ENCODE measurements at regions not wholly inside any gene's neighbourhood (a gene's known extent, or its start where the extent isn't known, plus 50 kb on each side); places are given as distances from the start of the nearest gene placed in this dataset.

DNA sequence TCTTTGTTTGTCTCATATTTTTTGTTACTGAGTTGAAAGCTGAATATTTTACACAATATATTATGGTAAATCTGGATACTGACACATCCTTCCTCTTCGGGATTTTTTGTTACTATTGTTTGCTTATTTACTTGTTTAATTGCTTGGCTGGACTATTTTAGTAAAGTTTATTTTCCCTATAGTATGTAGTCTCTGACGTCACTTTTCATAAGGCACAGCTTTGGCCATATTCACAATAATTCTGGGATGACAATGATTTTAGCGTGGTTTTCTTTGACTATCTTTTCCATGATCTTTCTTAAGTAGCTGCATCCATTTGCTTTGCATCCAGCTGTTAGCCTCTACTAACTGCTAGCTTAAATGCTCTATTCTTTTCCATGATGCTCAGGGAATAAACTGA, 552.4 kb downstream of the VGLL3 start:
- peaks cover 0 to 3% of the 10 kb centered on the region in 2 donors for H3K36me3 ChIP-seq
- no peaks in the 10 kb centered on the region for H3K4me1 ChIP-seq
- no peaks in the 10 kb centered on the region for H3K9me3 ChIP-seq
- TF ChIP-seq, protein P1, sequence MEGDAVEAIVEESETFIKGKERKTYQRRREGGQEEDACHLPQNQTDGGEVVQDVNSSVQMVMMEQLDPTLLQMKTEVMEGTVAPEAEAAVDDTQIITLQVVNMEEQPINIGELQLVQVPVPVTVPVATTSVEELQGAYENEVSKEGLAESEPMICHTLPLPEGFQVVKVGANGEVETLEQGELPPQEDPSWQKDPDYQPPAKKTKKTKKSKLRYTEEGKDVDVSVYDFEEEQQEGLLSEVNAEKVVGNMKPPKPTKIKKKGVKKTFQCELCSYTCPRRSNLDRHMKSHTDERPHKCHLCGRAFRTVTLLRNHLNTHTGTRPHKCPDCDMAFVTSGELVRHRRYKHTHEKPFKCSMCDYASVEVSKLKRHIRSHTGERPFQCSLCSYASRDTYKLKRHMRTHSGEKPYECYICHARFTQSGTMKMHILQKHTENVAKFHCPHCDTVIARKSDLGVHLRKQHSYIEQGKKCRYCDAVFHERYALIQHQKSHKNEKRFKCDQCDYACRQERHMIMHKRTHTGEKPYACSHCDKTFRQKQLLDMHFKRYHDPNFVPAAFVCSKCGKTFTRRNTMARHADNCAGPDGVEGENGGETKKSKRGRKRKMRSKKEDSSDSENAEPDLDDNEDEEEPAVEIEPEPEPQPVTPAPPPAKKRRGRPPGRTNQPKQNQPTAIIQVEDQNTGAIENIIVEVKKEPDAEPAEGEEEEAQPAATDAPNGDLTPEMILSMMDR (IDR thresholded peaks at IDR 0.05) = no peak
- TF ChIP-seq POLR2A (IDR thresholded peaks at IDR 0.05) = no peak
- no peaks in the 10 kb centered on the region for H3K27me3 ChIP-seq
- H3K27ac ChIP-seq = no peak overlapping the region
- DNase-seq = no peak
- intact Hi-C loops (cut with DNase I; ENCODE audit: low total_unique reads) = no loop called here
- no peak overlapping the region for H3K4me3 ChIP-seq

DNA sequence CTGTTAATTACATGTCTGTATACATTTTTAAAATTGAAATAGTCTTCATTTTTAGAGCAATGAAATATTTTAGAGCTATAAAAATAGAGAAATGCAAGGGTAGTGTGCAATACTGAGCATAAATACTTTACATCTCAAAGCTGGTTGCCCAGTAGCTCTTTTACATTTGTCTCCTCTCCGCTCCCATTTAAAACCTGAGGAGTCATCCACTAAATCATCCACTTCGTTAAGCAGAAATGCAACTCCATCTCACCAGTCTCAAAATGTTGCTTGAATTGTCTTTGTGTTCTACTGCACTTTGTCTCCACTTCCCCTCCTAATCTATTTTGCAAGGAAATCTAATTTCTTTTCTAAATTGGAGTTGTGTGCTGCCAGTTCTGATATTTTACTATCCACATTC, 563.6 kb downstream of the VGLL3 start:
- no peak for TF ChIP-seq POLR2A (IDR thresholded peaks at IDR 0.05)
- TF ChIP-seq, protein P1 (IDR thresholded peaks at IDR 0.05) = no peak
- no peaks in the 10 kb centered on the region for H3K27me3 ChIP-seq
- no peaks in the 10 kb centered on the region for H3K4me1 ChIP-seq
- no peak overlapping the region for H3K27ac ChIP-seq
- intact Hi-C loops (cut with DNase I; ENCODE audit: low total_unique reads) = no loop called here
- H3K9me3 ChIP-seq = no peaks in the 10 kb centered on the region
- H3K4me3 ChIP-seq = no peak overlapping the region
- H3K36me3 ChIP-seq = no peaks in the 10 kb centered on the region
- no peak for DNase-seq

DNA sequence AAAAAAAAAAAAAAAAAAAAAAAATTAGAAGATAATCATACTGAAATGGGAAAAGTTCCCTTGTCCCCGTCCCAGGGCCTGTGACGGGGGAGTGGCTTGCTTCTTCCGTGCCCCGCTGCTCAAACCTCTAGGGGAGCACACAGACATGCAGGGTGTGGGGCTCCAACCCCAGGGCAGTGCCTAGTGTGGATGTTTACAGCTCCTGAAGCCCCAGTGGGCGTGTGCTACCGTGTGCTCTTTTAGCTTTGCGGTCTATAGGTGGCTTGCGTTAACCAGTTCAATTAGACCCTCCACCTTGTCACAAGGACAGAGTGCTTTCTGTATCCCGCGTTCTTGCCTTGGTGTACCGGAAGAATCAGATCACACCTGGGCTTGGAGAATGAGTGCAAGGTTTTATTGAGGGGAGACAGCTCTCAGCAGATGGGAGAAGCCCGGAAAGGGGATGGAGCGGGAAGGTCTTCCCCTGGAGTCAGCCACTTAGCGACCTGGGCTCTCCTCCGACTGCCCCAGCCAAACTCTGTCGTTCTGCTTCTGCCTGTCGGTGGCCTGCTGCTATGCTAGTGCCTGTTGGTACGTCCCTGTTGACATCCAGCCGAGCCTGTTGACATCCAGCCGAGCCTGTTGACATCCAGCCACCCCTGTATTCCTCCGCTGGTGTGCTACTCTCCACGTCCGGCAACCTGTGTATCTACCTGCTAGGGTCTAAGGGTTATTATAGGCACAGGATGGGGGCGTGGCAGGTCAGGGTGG, 569.8 kb downstream of the VGLL3 start:
- no peak overlapping the region for H3K4me3 ChIP-seq

GRCh38 chr3:86418861-86419260, 572.1 kb downstream of the VGLL3 start:
- Histone ChIP-seq H3K4me1 (no peaks in the 10 kb centered on the region), H3K4me3 (no peak overlapping the region), H3K27me3 (no peaks in the 10 kb centered on the region), H3K27ac (no peak overlapping the region), H3K9me3 (no peaks in the 10 kb centered on the region), H3K36me3 (no peaks in the 10 kb centered on the region)
- TF ChIP-seq, protein P1 (IDR thresholded peaks at IDR 0.05) = no peak
- TF ChIP-seq POLR2A (IDR thresholded peaks at IDR 0.05) = no peak
- no peak for DNase-seq
- intact Hi-C loops (cut with DNase I; ENCODE audit: low total_unique reads) = no loop called here

More for the DNA sequence above, 569.8 kb downstream of the VGLL3 start:
- TF ChIP-seq, protein P1 (IDR thresholded peaks at IDR 0.05) = no peak
- no peak for TF ChIP-seq POLR2A (IDR thresholded peaks at IDR 0.05)
- Histone ChIP-seq H3K27ac (no peak overlapping the region), H3K9me3 (no peaks in the 10 kb centered on the region), H3K27me3 (no peaks in the 10 kb centered on the region), H3K36me3 (no peaks in the 10 kb centered on the region), H3K4me1 (no peaks in the 10 kb centered on the region)
- no peak for DNase-seq
- intact Hi-C loops (cut with DNase I; ENCODE audit: low total_unique reads) = no loop called here

DNA sequence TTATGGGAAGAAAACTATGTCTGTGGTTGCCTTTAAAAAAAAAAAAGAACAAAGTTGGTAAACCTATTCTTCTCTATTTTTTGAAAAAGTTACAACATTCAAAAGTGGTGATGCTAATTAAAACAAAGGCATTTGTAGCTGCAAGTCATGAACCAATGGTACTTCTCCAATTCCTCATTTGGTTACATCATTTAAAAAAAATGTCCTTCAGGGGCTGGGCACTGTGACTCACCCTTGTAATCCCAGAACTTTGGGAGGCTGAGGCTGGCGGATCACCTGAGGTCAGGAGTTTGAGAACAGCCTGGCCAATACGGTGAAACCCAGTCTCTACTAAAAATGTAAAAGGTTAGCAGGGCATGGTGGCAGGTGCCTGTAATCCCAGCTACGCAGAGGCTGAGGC, 574.6 kb downstream of the VGLL3 start:
- H3K4me1 ChIP-seq = no peaks in the 10 kb centered on the region
- H3K36me3 ChIP-seq = no peaks in the 10 kb centered on the region
- DNase-seq = no peak
- intact Hi-C loops (cut with DNase I; ENCODE audit: low total_unique reads) = no loop called here
- TF ChIP-seq, protein P1 (IDR thresholded peaks at IDR 0.05) = no peak
- H3K4me3 ChIP-seq = no peak overlapping the region
- no peaks in the 10 kb centered on the region for H3K9me3 ChIP-seq
- no peaks in the 10 kb centered on the region for H3K27me3 ChIP-seq
- no peak overlapping the region for H3K27ac ChIP-seq

All from uterus (tissue), 3 donors.